ENCODE measurements at regions not wholly inside any gene's neighbourhood (a gene's known extent, or its start where the extent isn't known, plus 50 kb on each side); places are given as distances from the start of the nearest gene placed in this dataset.
"Not testable (repeated sequence)": the region's sequence is repeated elsewhere in the genome, so short reads cannot be mapped to it uniquely, and the experiment has no call there.

DNA sequence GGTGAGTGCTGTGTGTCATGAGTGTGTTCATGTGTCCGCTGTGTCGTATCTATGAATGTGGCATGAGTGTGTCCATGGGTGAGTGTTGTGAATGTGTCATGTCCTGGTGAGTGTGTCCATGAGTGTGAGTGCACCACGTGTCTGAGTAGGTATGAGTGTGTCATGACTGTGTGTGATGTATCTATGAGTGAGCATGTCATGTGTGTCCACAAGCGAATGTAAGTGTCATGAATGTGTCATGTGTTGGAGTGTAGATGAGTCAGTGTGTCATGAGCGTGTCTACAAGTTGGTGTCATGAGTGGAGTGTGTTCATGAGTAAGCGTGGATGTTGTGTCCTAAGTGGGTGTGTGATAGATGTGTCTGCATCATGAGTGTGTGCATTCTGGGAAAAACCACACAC, 129.4 kb downstream of the TUBA3C start:
- no peak overlapping the region for H3K27ac Mint-ChIP-seq
- ATAC-seq (peak in 1 of 2 donors; percentile 36), DNase-seq (ENCODE audit: low spot score in 2 of 2) (no peak)
- no peaks in the 10 kb centered on the region for H3K36me3 Mint-ChIP-seq
- H3K9me3 Mint-ChIP-seq: peaks cover 9% of the 10 kb centered on the region in 2 donors

GRCh38 chr13:19050901-19051300, 130.7 kb downstream of the TUBA3C start:
- Mint-ChIP-seq H3K36me3 (no peaks in the 10 kb centered on the region), H3K27ac (no peak overlapping the region), H3K9me3 (peaks cover 9% of the 10 kb centered on the region in 2 donors)
- DNase-seq (ENCODE audit: low spot score in 2 of 2): no peak
- no peak for ATAC-seq

DNA sequence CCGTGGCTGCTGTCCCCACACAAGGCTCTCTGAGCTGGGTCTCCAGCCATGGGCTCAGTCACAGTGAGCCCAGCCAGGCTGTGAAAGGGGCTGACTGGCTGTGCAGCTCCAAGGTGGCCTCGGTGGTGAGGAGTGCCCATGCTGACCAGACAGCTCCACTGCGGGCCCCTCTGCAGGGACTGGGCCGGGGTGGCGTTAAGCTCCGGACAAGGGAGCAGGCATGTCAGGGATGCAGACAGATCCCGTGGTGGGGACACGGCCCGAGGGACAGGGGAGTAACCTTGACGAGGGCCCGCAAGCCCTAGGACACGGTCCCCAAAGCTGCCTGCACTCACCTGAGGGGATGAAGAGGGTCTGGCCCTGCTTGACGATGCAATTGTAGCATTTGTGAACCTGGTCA, 132.0 kb downstream of the TUBA3C start:
- H3K9me3 Mint-ChIP-seq; ATAC-seq; H3K27ac Mint-ChIP-seq; DNase-seq (ENCODE audit: low spot score in 2 of 2); H3K36me3 Mint-ChIP-seq: not testable (repeated sequence)

DNA sequence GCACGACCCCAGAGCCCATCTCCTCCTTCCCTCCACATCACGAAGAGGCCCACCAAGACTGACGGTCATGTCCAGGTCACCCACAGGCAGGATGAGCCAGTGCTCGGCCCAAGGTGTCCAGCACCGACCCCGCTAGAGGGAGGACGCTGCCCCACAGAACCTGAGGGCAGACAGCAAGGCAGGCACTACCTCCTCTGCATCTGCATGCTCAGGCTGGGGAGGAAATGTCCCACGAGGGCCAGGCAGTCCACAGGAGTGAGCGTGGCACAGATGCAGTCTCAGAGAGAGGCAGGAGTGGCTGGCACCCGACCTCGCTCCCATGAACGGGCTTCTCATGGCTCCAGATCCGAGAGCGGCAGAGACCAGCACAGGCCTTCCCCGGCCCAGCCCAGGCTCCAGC, 133.2 kb downstream of the TUBA3C start:
- DNase-seq (ENCODE audit: low spot score in 2 of 2) (no peak), ATAC-seq (no peak)
- H3K27ac Mint-ChIP-seq: no peak overlapping the region
- H3K9me3 Mint-ChIP-seq: peaks cover 9% of the 10 kb centered on the region in 2 donors
- H3K36me3 Mint-ChIP-seq: no peaks in the 10 kb centered on the region

DNA sequence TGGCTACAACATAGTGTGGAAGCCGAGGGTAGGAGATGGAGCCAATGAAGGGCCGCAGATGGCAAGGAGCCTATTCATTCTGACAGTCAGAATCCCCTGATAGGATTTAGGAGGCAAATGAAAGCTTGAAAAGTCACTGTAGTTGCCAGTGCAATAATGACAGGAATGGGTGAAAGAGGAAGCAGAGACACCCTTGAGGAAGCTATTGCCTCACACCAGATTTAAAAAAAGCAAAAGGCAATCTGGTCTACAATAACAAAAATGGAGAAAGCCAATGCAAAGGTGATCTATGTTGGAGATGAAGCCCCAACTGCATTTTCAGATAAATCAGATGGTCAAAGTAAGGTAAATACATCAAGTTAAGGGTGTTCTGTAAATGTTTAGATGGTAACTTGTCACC, 158.5 kb downstream of the TUBA3C start:
- no peak overlapping the region for H3K27ac Mint-ChIP-seq
- ATAC-seq: no peak
- peaks cover 0 to 5% of the 10 kb centered on the region in 2 donors for H3K36me3 Mint-ChIP-seq
- no peak for DNase-seq (ENCODE audit: low spot score in 2 of 2)
- H3K9me3 Mint-ChIP-seq: peaks cover 4 to 5% of the 10 kb centered on the region in 2 donors

- DNase-seq (ENCODE audit: low spot score in 2 of 2): no peak
- Mint-ChIP-seq H3K36me3 (peaks cover 0 to 5% of the 10 kb centered on the region in 2 donors), H3K27ac (no peak overlapping the region), H3K9me3 (peaks cover 4 to 5% of the 10 kb centered on the region in 2 donors)
- no peak for ATAC-seq
These were observed 160.6 kb downstream of the TUBA3C start for GRCh38 chr13:19020988-19021387.

GRCh38 chr13:18998389-18998788, 183.2 kb downstream of the TUBA3C start:
- H3K36me3 Mint-ChIP-seq: peaks cover 0 to 8% of the 10 kb centered on the region in 2 donors
- ATAC-seq (peak in 1 of 2 donors; percentile 63), DNase-seq (ENCODE audit: low spot score in 2 of 2) (no peak)
- peak overlapping the region in 1 of 2 donors; percentile 78 for H3K27ac Mint-ChIP-seq
- peaks cover 11 to 25% of the 10 kb centered on the region in 2 donors for H3K9me3 Mint-ChIP-seq

DNA sequence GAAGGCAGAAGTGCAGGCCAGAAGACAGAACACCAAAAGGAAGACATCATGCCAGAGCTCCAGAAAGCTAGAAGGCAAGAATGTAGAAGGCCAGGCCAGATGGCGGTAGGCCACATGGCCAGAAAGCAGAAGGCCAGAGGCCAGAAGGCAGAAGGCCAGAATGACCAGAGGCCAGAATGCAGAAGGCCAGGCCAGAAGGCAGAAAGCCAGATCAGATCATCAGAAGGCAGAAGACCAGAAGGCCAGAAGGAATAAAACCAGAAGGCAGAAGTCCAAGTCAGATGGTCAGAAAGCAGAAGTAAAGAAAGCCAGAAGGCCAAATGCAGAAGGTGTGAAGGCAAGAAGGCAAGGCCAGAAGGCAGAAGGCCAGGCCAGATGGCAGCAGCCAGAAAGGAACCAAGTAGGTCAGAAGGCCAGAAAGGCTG, 185.0 kb downstream of the TUBA3C start:
- Mint-ChIP-seq H3K27ac (no peak overlapping the region), H3K9me3 (peaks cover 10 to 21% of the 10 kb centered on the region in 2 donors), H3K36me3 (peaks cover 0 to 11% of the 10 kb centered on the region in 2 donors)
- DNase-seq (ENCODE audit: low spot score in 2 of 2): no peak
- ATAC-seq: no peak

DNA sequence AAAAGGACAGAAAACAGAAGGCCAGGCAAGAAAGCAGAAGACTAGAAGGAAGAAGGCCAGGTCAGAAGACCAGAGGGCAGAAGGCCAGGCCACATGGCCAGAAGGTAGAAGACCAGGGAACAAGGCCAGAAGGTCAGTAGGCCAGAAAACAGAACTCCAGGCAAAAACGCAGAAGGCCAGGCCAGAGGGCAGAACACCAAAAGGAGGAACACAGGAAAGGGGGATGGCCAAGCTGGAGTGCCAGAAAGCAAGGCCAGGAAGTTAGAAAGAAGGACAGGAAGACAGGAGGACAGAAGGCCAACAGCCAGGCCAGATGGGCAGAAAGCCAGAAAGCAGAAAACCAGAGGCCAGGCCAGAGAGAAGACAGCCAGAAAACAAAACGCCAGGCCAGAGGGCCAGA, 185.4 kb downstream of the TUBA3C start:
- no peak for ATAC-seq
- no peak overlapping the region for H3K27ac Mint-ChIP-seq
- peaks cover 10 to 21% of the 10 kb centered on the region in 2 donors for H3K9me3 Mint-ChIP-seq
- no peak for DNase-seq (ENCODE audit: low spot score in 2 of 2)
- H3K36me3 Mint-ChIP-seq: peaks cover 0 to 14% of the 10 kb centered on the region in 2 donors

GRCh38 chr13:18995259-18995873, 186.3 kb downstream of the TUBA3C start:
- Mint-ChIP-seq H3K36me3 (peaks cover 0 to 14% of the 10 kb centered on the region in 2 donors), H3K9me3 (peaks cover 10 to 21% of the 10 kb centered on the region in 2 donors), H3K27ac (peak overlapping the region in 1 of 2 donors; percentile 19)
- DNase-seq (ENCODE audit: low spot score in 2 of 2) (no peak), ATAC-seq (no peak)

DNA sequence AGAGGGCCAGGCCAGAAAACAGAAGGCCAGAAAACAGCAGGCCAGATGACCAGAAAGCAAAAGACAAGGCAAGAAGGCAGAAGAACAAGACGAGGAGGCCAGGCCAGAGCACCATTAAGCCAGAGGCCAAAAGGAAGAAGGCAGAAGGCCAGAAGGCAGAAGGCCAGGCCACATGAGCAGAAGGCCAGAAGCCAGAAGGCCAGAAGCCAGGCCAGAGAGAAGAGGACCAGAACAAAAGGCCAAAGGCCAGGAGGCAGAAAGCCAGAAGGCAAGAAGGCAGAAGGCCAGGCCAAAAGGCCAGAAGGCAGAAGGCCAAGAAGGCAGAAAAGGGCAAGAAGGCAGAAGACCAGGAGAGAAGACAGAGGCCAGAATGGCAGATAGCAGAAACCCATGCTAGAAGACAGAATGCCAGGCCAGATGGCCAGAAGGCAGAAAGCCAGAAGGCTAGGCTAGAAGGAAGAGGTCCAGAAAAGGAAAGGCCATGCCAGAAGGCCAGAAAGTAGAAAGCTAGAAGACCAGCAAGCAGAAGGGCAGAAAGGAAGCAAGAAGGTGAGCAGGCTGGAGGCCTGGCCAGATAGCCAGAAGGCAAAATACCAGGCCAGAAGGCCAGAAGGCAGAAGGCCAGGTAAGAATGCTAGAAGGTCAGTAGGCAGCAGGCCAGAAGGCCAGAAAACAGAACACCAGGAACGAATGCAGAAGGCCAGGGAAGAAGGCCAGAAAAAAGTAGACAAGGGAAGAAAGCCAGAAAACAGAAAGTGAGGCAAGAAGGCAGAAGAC, 187.6 kb downstream of the TUBA3C start:
- ATAC-seq (no peak), DNase-seq (ENCODE audit: low spot score in 2 of 2) (no peak)
- H3K9me3 Mint-ChIP-seq: peaks cover 14 to 21% of the 10 kb centered on the region in 2 donors
- H3K36me3 Mint-ChIP-seq: peaks cover 0 to 14% of the 10 kb centered on the region in 2 donors
- no peak overlapping the region for H3K27ac Mint-ChIP-seq

GRCh38 chr13:18992791-18993190, 188.8 kb downstream of the TUBA3C start:
- DNase-seq (ENCODE audit: low spot score in 2 of 2): no peak
- peaks cover 0 to 14% of the 10 kb centered on the region in 2 donors for H3K36me3 Mint-ChIP-seq
- H3K27ac Mint-ChIP-seq: no peak overlapping the region
- no peak for ATAC-seq
- H3K9me3 Mint-ChIP-seq: peaks cover 20 to 26% of the 10 kb centered on the region in 2 donors

DNA sequence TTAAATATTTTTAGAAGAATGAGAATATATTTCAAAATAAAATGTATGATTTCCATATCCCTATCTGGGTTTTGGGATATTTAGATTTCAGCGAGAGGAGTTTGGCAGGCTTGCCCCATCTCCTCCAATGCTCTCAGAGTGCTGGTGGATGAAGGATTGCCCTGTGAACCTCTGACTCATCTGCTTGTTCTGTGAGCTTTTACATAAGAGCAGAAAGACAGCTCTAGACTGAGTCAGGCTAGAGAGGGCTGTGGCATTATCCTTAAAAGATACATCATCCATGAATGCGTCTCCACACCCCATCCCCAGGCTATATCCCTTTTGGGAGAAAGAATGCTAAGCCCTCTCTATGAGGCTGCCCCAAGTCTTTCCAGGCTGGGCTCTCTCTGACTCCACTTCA, 190.6 kb downstream of the TUBA3C start:
- Mint-ChIP-seq H3K27ac (no peak overlapping the region), H3K36me3 (peaks cover 7 to 22% of the 10 kb centered on the region in 2 donors), H3K9me3 (peaks cover 23 to 26% of the 10 kb centered on the region in 2 donors)
- DNase-seq (ENCODE audit: low spot score in 2 of 2) (no peak), ATAC-seq (no peak)

- Mint-ChIP-seq H3K9me3 (peaks cover 14 to 21% of the 10 kb centered on the region in 2 donors), H3K36me3 (peaks cover 7 to 19% of the 10 kb centered on the region in 2 donors), H3K27ac (no peak overlapping the region)
- DNase-seq (ENCODE audit: low spot score in 2 of 2): no peak
- ATAC-seq: no peak
These were observed 203.2 kb downstream of the TUBA3C start for GRCh38 chr13:18978447-18978846.

- DNase-seq (ENCODE audit: low spot score in 2 of 2) (no peak), ATAC-seq (no peak)
- Mint-ChIP-seq H3K36me3 (peaks cover 1 to 13% of the 10 kb centered on the region in 2 donors), H3K9me3 (peaks cover 8 to 15% of the 10 kb centered on the region in 2 donors), H3K27ac (no peak overlapping the region)
These were observed 203.8 kb downstream of the TUBA3C start for GRCh38 chr13:18977857-18978256.

- ATAC-seq (no peak), DNase-seq (ENCODE audit: low spot score in 2 of 2) (no peak)
- Mint-ChIP-seq H3K27ac (no peak overlapping the region), H3K36me3 (no peaks in the 10 kb centered on the region), H3K9me3 (peaks cover 0 to 10% of the 10 kb centered on the region in 2 donors)
These were observed 209.9 kb downstream of the TUBA3C start for GRCh38 chr13:18971576-18972219.

- peaks cover 0 to 4% of the 10 kb centered on the region in 2 donors for H3K9me3 Mint-ChIP-seq
- peaks cover 0 to 4% of the 10 kb centered on the region in 2 donors for H3K36me3 Mint-ChIP-seq
- DNase-seq (ENCODE audit: low spot score in 2 of 2): no peak
- ATAC-seq: no peak
- no peak overlapping the region for H3K27ac Mint-ChIP-seq
These were observed 216.2 kb downstream of the TUBA3C start for GRCh38 chr13:18965347-18965855.
